NCI-H2107 (cell line): ENCODE measurements at regions not wholly inside any gene's neighbourhood (a gene's known extent, or its start where the extent isn't known, plus 50 kb on each side); places are given as distances from the start of the nearest gene placed in this dataset.

Experiments used
- DNase-seq: peaks from one replicate; lab custom pipeline; 2025; lab: John Stamatoyannopoulos, UW

- DNase-seq: no peak
Observed at GRCh38 chr5:145198525-145199260, 636.4 kb downstream of the PRELID2 start.

- no peak for DNase-seq
Observed at GRCh38 chr5:145189746-145190145, 645.4 kb downstream of the PRELID2 start.

- no peak for DNase-seq
Observed at GRCh38 chr5:145180371-145180770, 654.8 kb downstream of the PRELID2 start.

GRCh38 chr5:145178641-145179523, 656.3 kb downstream of the PRELID2 start:
- DNase-seq: no peak

- DNase-seq: no peak
Observed at GRCh38 chr5:145176041-145176440, 659.1 kb downstream of the PRELID2 start.

GRCh38 chr5:145166110-145166509, 669.0 kb downstream of the PRELID2 start:
- DNase-seq: no peak

- DNase-seq: no peak
Observed at GRCh38 chr5:145163876-145164275, 671.3 kb downstream of the PRELID2 start.

- DNase-seq: no peak
Observed at GRCh38 chr5:145162626-145163025, 672.5 kb downstream of the PRELID2 start.

- no peak for DNase-seq
Observed at GRCh38 chr5:145161391-145161790, 673.8 kb downstream of the PRELID2 start.

- DNase-seq: no peak
Observed at GRCh38 chr5:145160679-145161078, 674.5 kb downstream of the PRELID2 start.

- DNase-seq: no peak
Observed at GRCh38 chr5:145158730-145159129, 676.4 kb downstream of the PRELID2 start.

GRCh38 chr5:145157841-145158240, 677.3 kb downstream of the PRELID2 start:
- no peak for DNase-seq

GRCh38 chr5:145141534-145141933, 693.6 kb downstream of the PRELID2 start:
- no peak for DNase-seq

GRCh38 chr5:145130996-145131395, 704.1 kb downstream of the PRELID2 start:
- no peak for DNase-seq

- no peak for DNase-seq
Observed at GRCh38 chr5:145129797-145130196, 705.3 kb downstream of the PRELID2 start.

- DNase-seq: no peak
Observed at GRCh38 chr5:145124806-145125205, 710.3 kb downstream of the PRELID2 start.

- no peak for DNase-seq
Observed at GRCh38 chr5:145118611-145119010, 716.5 kb downstream of the PRELID2 start.

GRCh38 chr5:145118127-145118526, 717.0 kb downstream of the PRELID2 start:
- DNase-seq: no peak

- DNase-seq: no peak
Observed at GRCh38 chr5:145117285-145117684, 717.9 kb downstream of the PRELID2 start.

GRCh38 chr5:145111420-145111819, 723.7 kb downstream of the PRELID2 start:
- no peak for DNase-seq

GRCh38 chr5:145110834-145111233, 724.3 kb downstream of the PRELID2 start:
- DNase-seq: no peak

GRCh38 chr5:145110181-145110580, 725.0 kb downstream of the PRELID2 start:
- no peak for DNase-seq

GRCh38 chr5:145105384-145105783, 729.8 kb downstream of the PRELID2 start:
- DNase-seq: no peak
